B cell (primary cell): ENCODE measurements at regions not wholly inside any gene's neighbourhood (a gene's known extent, or its start where the extent isn't known, plus 50 kb on each side); places are given as distances from the start of the nearest gene placed in this dataset.

Experiments
- EZH2 ChIP-seq: IDR thresholded peaks from 2 replicates; pipeline ENCODE4 v1.6.1; 2012; ENCODE audit warnings: borderline replicate concordance, low read depth, mild to moderate bottlenecking, moderate library complexity, low read length; ENCODE audit not compliant: insufficient read depth, poor library complexity, severe bottlenecking
- TF ChIP-seq, protein P1 (sequence below): fragments of 200-600 bp; IDR thresholded peaks from one replicate; pipeline ENCODE4 v1.8.0; 2022; ENCODE audit warnings: antibody characterized with exemption, mild to moderate bottlenecking

DNA sequence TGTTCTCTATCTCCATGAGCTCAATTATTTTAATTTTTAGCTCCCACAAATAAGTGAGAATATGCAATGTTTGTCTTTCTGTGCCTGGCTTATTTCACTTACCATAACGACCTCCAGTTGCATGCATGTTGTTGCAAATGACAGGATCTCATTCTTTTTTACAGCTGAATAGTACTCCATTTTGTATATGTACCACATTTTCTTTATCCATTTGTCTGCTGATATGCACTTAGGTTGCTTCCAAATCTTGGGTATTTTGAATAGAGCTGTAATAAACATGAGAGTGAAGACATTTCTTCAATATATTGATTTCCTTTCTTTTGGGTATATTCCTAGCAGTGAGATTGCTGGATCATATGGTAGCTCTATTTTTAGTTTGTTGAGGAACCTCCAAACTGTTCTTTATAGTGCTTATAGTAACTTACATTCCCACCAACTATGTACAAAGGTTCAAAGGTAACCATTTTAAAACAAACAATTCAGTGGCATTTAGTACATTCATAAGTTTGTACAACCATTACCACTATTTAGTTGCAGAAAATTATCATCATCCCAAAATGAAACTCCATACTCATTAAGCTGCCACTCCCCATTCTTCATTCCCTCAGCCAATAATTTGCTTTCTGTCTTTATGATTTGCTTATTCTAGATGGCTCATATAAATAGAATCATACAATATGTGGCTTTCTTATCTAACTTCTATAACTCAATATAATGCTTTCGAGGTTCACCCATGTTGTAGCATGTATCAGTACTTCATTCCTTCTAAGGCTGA, 255.9 kb upstream of the NFIA start:
- TF ChIP-seq, protein P1, sequence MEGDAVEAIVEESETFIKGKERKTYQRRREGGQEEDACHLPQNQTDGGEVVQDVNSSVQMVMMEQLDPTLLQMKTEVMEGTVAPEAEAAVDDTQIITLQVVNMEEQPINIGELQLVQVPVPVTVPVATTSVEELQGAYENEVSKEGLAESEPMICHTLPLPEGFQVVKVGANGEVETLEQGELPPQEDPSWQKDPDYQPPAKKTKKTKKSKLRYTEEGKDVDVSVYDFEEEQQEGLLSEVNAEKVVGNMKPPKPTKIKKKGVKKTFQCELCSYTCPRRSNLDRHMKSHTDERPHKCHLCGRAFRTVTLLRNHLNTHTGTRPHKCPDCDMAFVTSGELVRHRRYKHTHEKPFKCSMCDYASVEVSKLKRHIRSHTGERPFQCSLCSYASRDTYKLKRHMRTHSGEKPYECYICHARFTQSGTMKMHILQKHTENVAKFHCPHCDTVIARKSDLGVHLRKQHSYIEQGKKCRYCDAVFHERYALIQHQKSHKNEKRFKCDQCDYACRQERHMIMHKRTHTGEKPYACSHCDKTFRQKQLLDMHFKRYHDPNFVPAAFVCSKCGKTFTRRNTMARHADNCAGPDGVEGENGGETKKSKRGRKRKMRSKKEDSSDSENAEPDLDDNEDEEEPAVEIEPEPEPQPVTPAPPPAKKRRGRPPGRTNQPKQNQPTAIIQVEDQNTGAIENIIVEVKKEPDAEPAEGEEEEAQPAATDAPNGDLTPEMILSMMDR = no peak
- TF ChIP-seq EZH2 = no peak
